ENCODE measurements at regions not wholly inside any gene's neighbourhood (a gene's known extent, or its start where the extent isn't known, plus 50 kb on each side); places are given as distances from the start of the nearest gene placed in this dataset.
"Not testable (repeated sequence)": the region's sequence is repeated elsewhere in the genome, so short reads cannot be mapped to it uniquely, and the experiment has no call there.

DNA sequence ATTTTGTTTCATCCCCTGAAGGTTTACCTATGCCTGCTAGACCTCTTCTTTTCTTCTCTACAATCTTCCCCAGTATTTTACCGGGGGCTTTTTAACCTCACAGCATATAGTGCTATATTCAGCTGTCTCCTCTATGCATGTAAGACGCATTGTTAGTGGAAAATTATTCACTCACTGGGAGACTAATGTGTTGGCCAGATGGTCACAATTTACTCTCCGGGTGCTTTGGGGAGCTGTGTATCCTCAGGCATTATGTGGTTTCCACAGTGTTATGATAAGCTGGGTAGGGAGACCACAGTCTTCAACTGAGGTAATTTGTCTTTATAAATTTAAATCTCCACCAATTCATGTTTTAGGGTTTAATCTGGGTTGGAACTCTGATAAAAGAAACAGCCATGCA, 553.8 kb upstream of the PTCHD4 start:
- Histone ChIP-seq H3K27me3 (no peaks in the 10 kb centered on the region), H3K9me3 (no peaks in the 10 kb centered on the region), H3K36me3 (no peaks in the 10 kb centered on the region), H3K4me3 (no peak overlapping the region), H3K27ac (no peak overlapping the region), H3K4me1 (no peaks in the 10 kb centered on the region)
- intact Hi-C loops (cut with DNase I), result no loop called here
- TF ChIP-seq POLR2A (IDR thresholded peaks at IDR 0.05), result no peak
- TF ChIP-seq, protein P1, sequence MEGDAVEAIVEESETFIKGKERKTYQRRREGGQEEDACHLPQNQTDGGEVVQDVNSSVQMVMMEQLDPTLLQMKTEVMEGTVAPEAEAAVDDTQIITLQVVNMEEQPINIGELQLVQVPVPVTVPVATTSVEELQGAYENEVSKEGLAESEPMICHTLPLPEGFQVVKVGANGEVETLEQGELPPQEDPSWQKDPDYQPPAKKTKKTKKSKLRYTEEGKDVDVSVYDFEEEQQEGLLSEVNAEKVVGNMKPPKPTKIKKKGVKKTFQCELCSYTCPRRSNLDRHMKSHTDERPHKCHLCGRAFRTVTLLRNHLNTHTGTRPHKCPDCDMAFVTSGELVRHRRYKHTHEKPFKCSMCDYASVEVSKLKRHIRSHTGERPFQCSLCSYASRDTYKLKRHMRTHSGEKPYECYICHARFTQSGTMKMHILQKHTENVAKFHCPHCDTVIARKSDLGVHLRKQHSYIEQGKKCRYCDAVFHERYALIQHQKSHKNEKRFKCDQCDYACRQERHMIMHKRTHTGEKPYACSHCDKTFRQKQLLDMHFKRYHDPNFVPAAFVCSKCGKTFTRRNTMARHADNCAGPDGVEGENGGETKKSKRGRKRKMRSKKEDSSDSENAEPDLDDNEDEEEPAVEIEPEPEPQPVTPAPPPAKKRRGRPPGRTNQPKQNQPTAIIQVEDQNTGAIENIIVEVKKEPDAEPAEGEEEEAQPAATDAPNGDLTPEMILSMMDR (IDR thresholded peaks at IDR 0.05), result no peak
- 45 to 60% methylated on average over 3 of the region's 3 CpGs for WGBS, 2 donors
- DNase-seq, result no peak

DNA sequence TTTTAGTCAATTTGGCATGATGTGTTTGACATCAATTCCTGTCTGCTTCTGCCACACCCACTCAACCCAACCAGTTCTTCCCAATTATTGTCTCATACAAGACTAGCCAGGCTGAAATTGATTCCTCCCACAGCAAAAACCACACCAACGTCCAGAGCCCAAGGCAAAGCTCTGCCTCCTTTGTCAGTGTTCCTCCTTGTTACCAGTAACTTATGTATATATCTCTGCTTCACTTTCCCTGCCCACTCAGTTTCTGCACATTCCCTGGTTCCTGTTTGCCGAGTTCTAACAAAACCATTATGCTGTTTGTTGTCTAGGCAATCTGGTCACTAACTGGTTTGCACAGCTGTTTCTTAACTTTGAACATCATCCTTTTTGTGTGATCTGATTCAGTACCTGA, 547.9 kb upstream of the PTCHD4 start:
- Histone ChIP-seq H3K27ac (no peak overlapping the region), H3K4me1 (peaks cover 0 to 7% (median 0%) of the 10 kb centered on the region in 3 donors), H3K4me3 (no peak overlapping the region), H3K36me3 (no peaks in the 10 kb centered on the region), H3K27me3 (no peaks in the 10 kb centered on the region), H3K9me3 (no peaks in the 10 kb centered on the region)
- intact Hi-C loops (cut with DNase I), result no loop called here
- 21 to 43% methylated on average over 2 of the region's 2 CpGs for WGBS, 2 donors
- no peak for DNase-seq
- TF ChIP-seq, protein P1 (IDR thresholded peaks at IDR 0.05), result no peak
- TF ChIP-seq POLR2A (IDR thresholded peaks at IDR 0.05), result no peak

DNA sequence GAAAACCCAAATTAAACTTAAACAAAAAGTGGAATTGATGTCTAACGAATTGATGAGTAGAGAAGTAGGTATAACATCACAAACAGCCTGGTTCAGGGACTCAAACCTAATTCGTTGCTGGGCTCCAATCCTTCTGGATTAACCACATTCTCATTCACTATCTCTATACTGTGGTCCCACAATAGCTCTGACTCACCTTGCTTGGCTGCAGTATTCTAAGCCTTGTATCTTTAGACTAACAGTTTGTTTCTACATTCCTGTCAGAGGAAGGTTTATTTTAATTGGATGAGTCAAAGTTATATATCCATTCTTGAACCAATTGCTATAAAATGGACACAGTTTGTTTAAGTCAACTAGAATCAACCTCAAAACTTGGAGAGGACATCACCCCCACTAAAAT, 530.5 kb upstream of the PTCHD4 start:
- Histone ChIP-seq H3K4me1 (no peaks in the 10 kb centered on the region), H3K36me3 (no peaks in the 10 kb centered on the region), H3K9me3 (peaks cover 0 to 6% (median 0%) of the 10 kb centered on the region in 3 donors), H3K27me3 (no peaks in the 10 kb centered on the region), H3K4me3 (no peak overlapping the region), H3K27ac (no peak overlapping the region)
- intact Hi-C loops (cut with DNase I), result no loop called here
- no peak for DNase-seq
- TF ChIP-seq, protein P1 (IDR thresholded peaks at IDR 0.05), result no peak
- no peak for TF ChIP-seq POLR2A (IDR thresholded peaks at IDR 0.05)
- 50 to 55% methylated on average over 2 of the region's 2 CpGs for WGBS, 2 donors

DNA sequence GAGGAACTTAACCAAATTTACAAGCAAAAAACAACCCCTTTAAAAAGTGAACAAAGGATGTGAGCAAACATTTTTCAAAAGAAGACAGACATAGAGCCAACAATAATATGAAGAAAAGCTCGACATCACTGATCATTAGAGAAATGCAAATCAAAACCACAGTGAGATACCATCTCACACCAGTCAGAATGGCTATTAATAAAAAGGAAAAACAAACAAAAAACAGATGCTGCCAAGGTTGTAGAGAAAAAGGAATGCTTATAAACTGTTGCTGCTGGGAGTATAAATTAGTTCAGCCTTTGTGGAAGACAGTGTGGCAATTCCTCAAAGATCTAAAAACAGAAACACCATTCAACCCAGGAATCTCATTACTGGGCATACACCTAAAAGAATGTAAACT, 527.8 kb upstream of the PTCHD4 start:
- H3K4me3 ChIP-seq; DNase-seq; H3K27me3 ChIP-seq; H3K4me1 ChIP-seq; H3K27ac ChIP-seq; H3K36me3 ChIP-seq; intact Hi-C loops (cut with DNase I); H3K9me3 ChIP-seq: not testable (repeated sequence)
- WGBS, 2 donors, result 44 to 50% methylated on average over 1 of the region's 1 CpG

DNA sequence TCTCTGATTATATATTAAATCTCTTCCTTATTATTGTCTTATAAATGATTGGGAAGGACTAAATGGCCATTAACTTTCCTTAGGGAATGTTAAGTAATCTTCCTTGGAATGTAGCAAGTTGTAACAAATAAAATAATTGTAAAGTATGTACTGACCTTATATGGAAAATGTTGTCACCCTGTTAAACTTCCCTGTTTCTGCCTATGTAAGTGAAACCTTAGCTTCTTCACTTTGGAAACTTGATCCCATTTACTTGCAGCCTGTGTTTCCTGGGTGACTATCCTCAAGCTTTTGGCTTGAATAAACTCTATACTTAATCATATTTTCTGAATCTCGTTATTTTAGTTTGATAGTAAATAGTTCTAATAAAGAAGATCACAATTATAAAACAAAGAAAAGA, 519.5 kb upstream of the PTCHD4 start:
- H3K36me3 ChIP-seq, result no peaks in the 10 kb centered on the region
- intact Hi-C loops (cut with DNase I), result no loop called here
- no peaks in the 10 kb centered on the region for H3K27me3 ChIP-seq
- WGBS, 2 donors, result 47 to 52% methylated on average over 1 of the region's 1 CpG
- TF ChIP-seq, protein P1 (IDR thresholded peaks at IDR 0.05), result no peak
- no peak for DNase-seq
- H3K4me3 ChIP-seq, result no peak overlapping the region
- no peaks in the 10 kb centered on the region for H3K4me1 ChIP-seq
- no peaks in the 10 kb centered on the region for H3K9me3 ChIP-seq
- no peak overlapping the region for H3K27ac ChIP-seq

DNA sequence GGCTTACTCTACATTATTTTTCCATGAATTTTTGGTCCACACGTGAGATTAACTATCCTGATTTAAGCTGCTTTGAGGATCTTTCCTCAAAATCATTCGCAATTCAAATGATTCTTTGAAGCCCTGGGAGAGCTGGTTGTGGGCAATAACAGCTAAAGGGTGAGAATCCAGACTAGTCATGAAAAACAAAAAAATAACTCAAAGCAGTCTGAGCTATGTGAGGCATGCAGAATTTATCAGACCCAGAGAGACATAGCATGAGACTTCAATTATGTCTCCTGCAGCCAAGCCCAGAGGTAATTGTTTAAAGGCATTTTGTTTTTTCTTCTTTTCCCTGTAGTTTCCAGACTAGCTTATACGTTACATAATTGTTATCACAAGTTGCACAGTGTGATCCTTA, 517.3 kb upstream of the PTCHD4 start:
- Histone ChIP-seq H3K9me3 (no peaks in the 10 kb centered on the region), H3K4me1 (no peaks in the 10 kb centered on the region), H3K36me3 (no peaks in the 10 kb centered on the region), H3K4me3 (no peak overlapping the region), H3K27me3 (no peaks in the 10 kb centered on the region), H3K27ac (no peak overlapping the region)
- no peak for TF ChIP-seq POLR2A (IDR thresholded peaks at IDR 0.05)
- TF ChIP-seq, protein P1 (IDR thresholded peaks at IDR 0.05), result no peak
- intact Hi-C loops (cut with DNase I), result no loop called here
- no peak for DNase-seq
- 76 to 90% methylated on average over 3 of the region's 3 CpGs for WGBS, 2 donors
